Endodermal cell (in vitro differentiated cells): ENCODE measurements at regions not wholly inside any gene's neighbourhood (a gene's known extent, or its start where the extent isn't known, plus 50 kb on each side); places are given as distances from the start of the nearest gene placed in this dataset.

Experiments
- DNase-seq: peaks from one replicate; pipeline ENCODE4 v3.0.0-alpha.2; 2017
- H3K27ac ChIP-seq: 2 replicates; pipeline ENCODE4 v1.5.1; 2013; ENCODE audit warnings: mild to moderate bottlenecking, low read depth, low read length, moderate library complexity
- H3K27me3 ChIP-seq: 2 replicates; pipeline ENCODE4 v1.6.1; 2013; ENCODE audit warnings: mild to moderate bottlenecking, low read length, moderate library complexity; ENCODE audit not compliant: insufficient read depth, control insufficient read depth, poor library complexity, severe bottlenecking
- H3K36me3 ChIP-seq: 2 replicates; pipeline ENCODE4 v1.7.0; 2013; ENCODE audit warnings: mild to moderate bottlenecking, low read length, moderate library complexity; ENCODE audit not compliant: control insufficient read depth, insufficient read depth
- H3K4me1 ChIP-seq: one replicate; pipeline ENCODE4 v1.7.0; 2013; ENCODE audit warnings: low read length; ENCODE audit not compliant: control insufficient read depth, insufficient read depth
- H3K4me3 ChIP-seq: 2 replicates; pipeline ENCODE4 v1.5.1; 2013; ENCODE audit warnings: mild to moderate bottlenecking, low read length, moderate library complexity
- H3K9ac ChIP-seq: 2 replicates; pipeline ENCODE4 v1.6.1; 2013; ENCODE audit warnings: mild to moderate bottlenecking, low read length, moderate library complexity; ENCODE audit not compliant: poor library complexity, severe bottlenecking; ENCODE audit errors: extremely low read depth
- H3K9me3 ChIP-seq: 2 replicates; pipeline ENCODE4 v1.6.1; 2013; ENCODE audit warnings: mild to moderate bottlenecking, low read length, moderate library complexity; ENCODE audit not compliant: control insufficient read depth
- H3K27ac Mint-ChIP-seq: 2 replicates; pipeline ENCODE4 v1.8.0; 2020; ENCODE audit warnings: mixed read lengths
- H3K27me3 Mint-ChIP-seq: 2 replicates; pipeline ENCODE4 v1.8.0; 2021; ENCODE audit warnings: mild to moderate bottlenecking, mixed read lengths; ENCODE audit not compliant: insufficient read depth
- H3K36me3 Mint-ChIP-seq: 2 replicates; pipeline ENCODE4 v1.8.0; 2020; ENCODE audit warnings: low read depth, mixed read lengths
- H3K4me1 Mint-ChIP-seq: 2 replicates; pipeline ENCODE4 v1.8.0; 2020; ENCODE audit warnings: mixed read lengths
- H3K4me3 Mint-ChIP-seq: 2 replicates; pipeline ENCODE4 v1.8.0; 2020; ENCODE audit warnings: mild to moderate bottlenecking, moderate library complexity, mixed read lengths
- H3K9me3 Mint-ChIP-seq: 2 replicates; pipeline ENCODE4 v1.8.0; 2020; ENCODE audit warnings: mild to moderate bottlenecking, mixed read lengths
- WGBS, 2 experiments: methylation state at CpG; one replicate each; pipeline versions ENCODE4 v1.1.5 to v1.1.7; 2013; ENCODE audit warnings: missing lambda C conversion rate in 2 of 2, mixed read lengths in 1 of 2; ENCODE audit not compliant: insufficient coverage in 1 of 2, insufficient read length in 1 of 2; 5-methylcytosine and 5-hydroxymethylcytosine counted together
- TF ChIP-seq, protein P1 (sequence below): fragments of 200-600 bp; sonication (generic); conservative IDR thresholded peaks from 2 replicates; pipeline ENCODE4 v1.5.0; 2021; ENCODE audit warnings: antibody characterized with exemption, mild to moderate bottlenecking

DNA sequence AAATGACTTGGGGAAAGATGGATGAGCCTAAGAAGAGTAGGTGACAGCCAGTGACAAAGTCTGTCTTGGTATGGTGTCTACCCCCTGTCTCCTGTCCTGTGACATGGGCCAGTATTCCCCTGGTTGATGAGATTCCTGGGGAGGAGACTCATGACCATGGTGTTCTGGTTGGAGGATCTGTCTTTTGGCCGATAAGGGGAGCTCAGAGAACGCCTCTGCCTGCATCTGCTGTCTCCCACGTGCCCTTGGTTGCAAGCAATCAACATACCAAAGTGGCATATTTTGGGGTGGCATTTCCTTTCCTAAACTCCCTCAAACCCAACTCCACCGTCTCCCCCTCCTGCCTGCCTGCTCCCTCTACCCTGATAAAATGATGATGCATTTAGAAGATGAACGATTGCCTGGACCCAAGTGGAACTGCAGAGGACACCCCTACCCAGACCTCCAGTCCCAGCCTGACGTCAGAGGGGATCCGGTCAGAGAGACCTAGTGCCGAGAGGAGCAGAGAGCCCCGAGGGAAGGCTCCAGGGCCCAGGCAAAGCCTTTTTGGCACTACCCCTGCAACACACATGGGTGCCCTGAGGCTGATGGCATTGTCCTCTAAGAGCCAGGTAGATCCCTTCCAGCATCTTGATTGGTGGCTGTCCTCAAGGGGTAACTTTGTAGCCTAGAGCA, 88.0 kb upstream of the KCNK12 start:
- Mint-ChIP-seq H3K27ac (no peak overlapping the region), H3K4me1 (peaks cover 46% of the 10 kb centered on the region)

GRCh38 chr2:47657886-47658489, 87.2 kb upstream of the KCNK12 start:
- Mint-ChIP-seq H3K9me3 (no peaks in the 10 kb centered on the region), H3K36me3 (no peaks in the 10 kb centered on the region), H3K27me3 (no peaks in the 10 kb centered on the region), H3K4me3 (no peak overlapping the region), H3K4me1 (peaks cover 38% of the 10 kb centered on the region), H3K27ac (no peak overlapping the region)
- 87 to 88% methylated on average over 5 to 7 of the region's 7 CpGs for WGBS, 2 experiments
- H3K4me3 ChIP-seq = no peak overlapping the region
- H3K4me1 ChIP-seq = peaks cover 19% of the 10 kb centered on the region
- DNase-seq = no peak
- no peak overlapping the region for H3K27ac ChIP-seq
- no peak overlapping the region for H3K9ac ChIP-seq
- TF ChIP-seq, protein P1, sequence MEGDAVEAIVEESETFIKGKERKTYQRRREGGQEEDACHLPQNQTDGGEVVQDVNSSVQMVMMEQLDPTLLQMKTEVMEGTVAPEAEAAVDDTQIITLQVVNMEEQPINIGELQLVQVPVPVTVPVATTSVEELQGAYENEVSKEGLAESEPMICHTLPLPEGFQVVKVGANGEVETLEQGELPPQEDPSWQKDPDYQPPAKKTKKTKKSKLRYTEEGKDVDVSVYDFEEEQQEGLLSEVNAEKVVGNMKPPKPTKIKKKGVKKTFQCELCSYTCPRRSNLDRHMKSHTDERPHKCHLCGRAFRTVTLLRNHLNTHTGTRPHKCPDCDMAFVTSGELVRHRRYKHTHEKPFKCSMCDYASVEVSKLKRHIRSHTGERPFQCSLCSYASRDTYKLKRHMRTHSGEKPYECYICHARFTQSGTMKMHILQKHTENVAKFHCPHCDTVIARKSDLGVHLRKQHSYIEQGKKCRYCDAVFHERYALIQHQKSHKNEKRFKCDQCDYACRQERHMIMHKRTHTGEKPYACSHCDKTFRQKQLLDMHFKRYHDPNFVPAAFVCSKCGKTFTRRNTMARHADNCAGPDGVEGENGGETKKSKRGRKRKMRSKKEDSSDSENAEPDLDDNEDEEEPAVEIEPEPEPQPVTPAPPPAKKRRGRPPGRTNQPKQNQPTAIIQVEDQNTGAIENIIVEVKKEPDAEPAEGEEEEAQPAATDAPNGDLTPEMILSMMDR = no peak
- no peaks in the 10 kb centered on the region for H3K9me3 ChIP-seq
- no peaks in the 10 kb centered on the region for H3K27me3 ChIP-seq
- no peaks in the 10 kb centered on the region for H3K36me3 ChIP-seq

More for the DNA sequence above, 88.0 kb upstream of the KCNK12 start:
- WGBS, 2 experiments = 95% methylated on average over 4 to 9 of the region's 9 CpGs
- Histone ChIP-seq H3K27me3 (no peaks in the 10 kb centered on the region), H3K27ac (no peak overlapping the region), H3K36me3 (no peaks in the 10 kb centered on the region), H3K9ac (no peak overlapping the region), H3K9me3 (no peaks in the 10 kb centered on the region), H3K4me3 (no peak overlapping the region), H3K4me1 (peaks cover 19% of the 10 kb centered on the region)
- DNase-seq = no peak
- no peak overlapping the region for H3K4me3 Mint-ChIP-seq
- no peaks in the 10 kb centered on the region for H3K27me3 Mint-ChIP-seq
- no peaks in the 10 kb centered on the region for H3K9me3 Mint-ChIP-seq
- H3K36me3 Mint-ChIP-seq = no peaks in the 10 kb centered on the region
- TF ChIP-seq, protein P1 = no peak

GRCh38 chr2:47656715-47657600, 86.2 kb upstream of the KCNK12 start:
- Histone ChIP-seq H3K4me1 (peaks cover 19% of the 10 kb centered on the region), H3K27ac (no peak overlapping the region), H3K9me3 (no peaks in the 10 kb centered on the region), H3K9ac (no peak overlapping the region), H3K36me3 (no peaks in the 10 kb centered on the region), H3K27me3 (no peaks in the 10 kb centered on the region), H3K4me3 (no peak overlapping the region)
- TF ChIP-seq, protein P1 = no peak
- H3K27ac Mint-ChIP-seq = no peak overlapping the region
- H3K9me3 Mint-ChIP-seq = no peaks in the 10 kb centered on the region
- H3K4me1 Mint-ChIP-seq = peaks cover 36% of the 10 kb centered on the region
- no peak overlapping the region for H3K4me3 Mint-ChIP-seq
- no peaks in the 10 kb centered on the region for H3K27me3 Mint-ChIP-seq
- H3K36me3 Mint-ChIP-seq = no peaks in the 10 kb centered on the region
- no peak for DNase-seq
- 89 to 92% methylated on average over 5 to 8 of the region's 8 CpGs for WGBS, 2 experiments
